Skin of body (tissue), 1 donor: ENCODE measurements at regions not wholly inside any gene's neighbourhood (a gene's known extent, or its start where the extent isn't known, plus 50 kb on each side); places are given as distances from the start of the nearest gene placed in this dataset.

Experiments used
- DNase-seq: peaks from one replicate; lab custom pipeline; 2025; lab: John Stamatoyannopoulos, UW

- DNase-seq, result no peak
These were observed 1599.2 kb upstream of the TENM4 start for GRCh38 chr11:81039916-81040524.

- no peak for DNase-seq
These were observed 1595.5 kb upstream of the TENM4 start for GRCh38 chr11:81036168-81036870.

GRCh38 chr11:81033779-81034540, 1593.1 kb upstream of the TENM4 start:
- no peak for DNase-seq

DNA sequence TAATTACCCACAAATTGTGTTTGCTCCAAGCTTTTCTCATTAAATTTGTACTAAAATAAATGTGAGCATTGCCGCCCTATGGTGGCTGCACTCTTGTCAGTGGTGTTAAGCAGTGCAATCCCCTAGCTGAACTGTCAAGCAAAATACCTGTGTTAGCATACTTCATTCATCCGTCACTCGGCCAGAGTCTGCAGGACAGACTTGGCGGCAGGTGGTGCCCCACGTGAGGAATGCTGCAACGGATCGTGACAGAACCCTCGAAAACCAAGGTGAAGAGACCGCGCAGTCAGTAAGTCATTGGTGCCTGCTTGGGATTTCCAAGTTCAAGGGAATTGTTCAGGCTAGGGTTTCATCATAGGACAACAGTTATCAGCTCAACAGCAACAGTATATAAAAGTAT, 1592.1 kb upstream of the TENM4 start:
- no peak for DNase-seq

- DNase-seq, result no peak
These were observed 1589.4 kb upstream of the TENM4 start for GRCh38 chr11:81030186-81030585.

DNA sequence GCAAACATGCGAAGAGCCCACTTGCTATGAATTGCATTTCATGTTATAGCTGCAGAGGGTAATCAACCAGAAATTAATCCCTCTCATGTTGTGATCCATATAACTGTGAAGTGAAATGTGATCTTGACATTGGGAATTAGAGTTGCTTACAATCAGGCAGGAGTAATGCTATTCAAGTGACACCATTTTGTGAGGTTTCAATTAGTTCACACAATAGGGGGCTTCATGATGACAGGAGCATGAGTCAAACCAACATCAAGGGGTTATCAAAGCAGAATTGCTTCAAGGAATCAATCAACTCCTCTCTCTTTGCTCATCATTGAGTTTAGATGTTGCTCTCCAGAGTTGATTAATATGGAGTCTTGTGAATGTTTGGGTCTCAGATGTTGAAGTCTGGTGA, 1585.2 kb upstream of the TENM4 start:
- DNase-seq, result no peak

DNA sequence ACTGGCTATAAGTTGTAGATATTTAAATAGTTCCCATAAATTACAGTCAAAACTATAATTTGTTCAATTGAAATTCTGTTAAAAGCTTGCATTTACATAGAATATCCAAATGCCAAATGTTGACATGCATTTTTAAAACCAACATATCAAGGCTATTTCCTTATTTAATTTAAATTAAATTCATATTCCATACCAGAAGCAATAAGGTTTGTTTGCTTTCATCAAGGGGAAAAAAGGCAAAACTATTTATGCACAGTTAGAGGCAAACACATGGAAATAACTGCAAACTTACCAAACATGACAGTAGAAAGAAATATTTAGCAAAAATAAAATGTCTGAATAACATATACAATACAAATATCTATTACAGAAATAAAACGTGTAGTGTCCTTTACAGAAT, 1581.2 kb upstream of the TENM4 start:
- DNase-seq, result no peak

GRCh38 chr11:81010631-81011030, 1569.8 kb upstream of the TENM4 start:
- no peak for DNase-seq

DNA sequence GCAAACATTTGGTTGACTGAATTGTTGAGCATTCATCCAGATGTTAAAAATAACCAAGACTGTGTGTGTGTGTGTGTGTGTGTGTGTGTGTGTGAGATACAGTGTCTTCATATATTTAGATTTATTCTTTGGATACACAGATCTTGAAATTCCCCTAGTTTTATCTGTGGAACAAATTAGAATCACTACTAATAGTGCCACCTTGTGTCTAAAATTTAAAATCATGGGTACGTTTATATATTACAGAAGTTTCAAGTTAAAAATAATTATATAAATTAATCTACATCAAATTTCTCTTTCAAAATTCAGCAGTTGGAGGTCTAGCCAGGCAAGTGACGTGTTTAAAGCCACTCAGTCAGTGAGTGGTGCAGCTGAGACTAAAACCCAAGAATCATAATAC, 1566.2 kb upstream of the TENM4 start:
- no peak for DNase-seq

DNA sequence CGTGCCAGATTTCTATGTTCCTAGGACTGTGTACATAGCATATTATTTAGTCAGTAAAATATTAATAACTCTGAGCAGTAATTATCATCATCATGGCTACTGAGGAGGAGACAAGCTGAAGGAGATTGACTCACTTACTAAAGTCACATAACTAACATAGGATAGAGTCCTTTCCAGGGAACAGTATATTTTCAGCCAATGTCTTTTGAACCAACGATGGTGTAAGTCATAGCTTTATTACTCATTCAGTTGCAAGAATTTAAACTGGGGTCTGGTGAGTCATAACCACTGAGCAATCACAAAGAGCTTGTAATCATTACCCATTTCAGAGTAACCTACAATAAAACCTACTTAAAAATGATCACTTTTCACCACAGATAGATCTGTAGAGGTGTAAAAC, 1564.8 kb upstream of the TENM4 start:
- DNase-seq, result no peak

GRCh38 chr11:81004576-81004975, 1563.7 kb upstream of the TENM4 start:
- no peak for DNase-seq

DNA sequence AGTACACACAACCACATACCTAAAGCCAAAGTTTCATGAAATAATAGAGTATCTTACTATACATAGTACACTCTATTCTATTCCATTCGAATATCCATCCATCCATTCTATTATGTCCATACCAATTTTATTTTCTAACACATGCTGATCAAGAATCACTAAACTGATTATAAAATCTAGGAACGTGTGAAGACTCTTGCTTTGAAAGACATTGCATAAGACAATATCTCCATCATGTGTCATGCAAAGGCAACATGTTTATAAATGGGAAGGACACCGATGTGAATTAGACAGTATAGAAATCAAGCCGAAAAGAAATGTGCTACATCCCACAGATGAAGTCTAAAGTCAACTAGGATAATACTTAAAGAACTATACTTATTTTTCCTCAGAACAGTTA, 1561.5 kb upstream of the TENM4 start:
- no peak for DNase-seq

- no peak for DNase-seq
These were observed 1559.9 kb upstream of the TENM4 start for GRCh38 chr11:81000735-81001134.

DNA sequence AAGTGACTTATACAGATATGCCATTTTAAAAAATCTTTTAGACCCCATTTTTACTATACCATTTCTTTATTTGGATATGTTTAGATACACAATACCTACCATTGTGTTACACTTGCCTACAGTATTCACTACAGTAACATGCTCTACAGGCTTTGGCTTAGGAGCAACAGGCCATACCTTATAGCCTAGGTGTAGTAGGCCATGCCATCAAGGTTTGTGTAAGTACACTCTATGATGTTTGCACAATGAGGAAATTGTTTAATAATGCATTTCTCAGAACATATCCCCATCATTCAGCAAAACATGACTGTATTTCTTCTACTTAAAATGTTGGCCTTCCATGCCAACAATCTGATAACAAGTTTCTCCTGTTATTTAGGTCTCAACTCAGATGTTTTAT, 1559.5 kb upstream of the TENM4 start:
- no peak for DNase-seq

DNA sequence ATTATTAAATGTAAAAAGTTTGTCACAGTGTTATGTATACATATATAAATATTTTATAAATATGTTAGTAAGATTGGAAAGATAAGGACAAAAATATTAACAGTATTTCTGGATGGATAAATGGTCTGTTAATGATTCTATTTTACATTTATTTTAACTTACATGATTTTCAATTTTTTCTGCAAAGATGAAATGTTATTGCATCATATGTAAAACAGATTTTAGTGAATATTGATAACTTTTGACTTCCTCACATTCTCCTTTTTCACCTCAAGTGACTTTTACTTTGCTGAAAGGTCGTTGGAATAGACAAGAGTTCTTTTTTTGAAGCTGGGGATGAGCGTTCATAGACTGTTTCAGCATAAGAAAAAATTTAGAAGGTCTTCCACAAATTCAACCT, 1554.7 kb upstream of the TENM4 start:
- no peak for DNase-seq

DNA sequence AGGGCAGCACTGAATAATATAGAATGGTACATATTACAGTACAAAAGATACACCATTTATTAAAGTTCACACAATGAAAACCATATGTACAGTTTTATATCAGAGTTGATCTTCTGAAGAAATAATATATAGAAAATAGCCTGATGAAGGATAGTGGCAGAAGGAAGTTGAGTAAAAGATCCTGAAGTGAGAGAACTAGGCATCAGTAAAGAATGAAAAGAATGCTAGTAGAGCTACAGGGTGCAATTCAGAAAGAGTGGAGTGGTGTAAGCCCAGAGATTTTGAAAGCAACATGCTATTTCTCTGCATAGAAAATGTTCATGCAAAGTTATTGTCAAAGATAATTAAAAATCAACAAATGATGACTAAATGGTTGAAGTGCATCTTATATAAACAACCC, 1552.7 kb upstream of the TENM4 start:
- no peak for DNase-seq

- no peak for DNase-seq
These were observed 1550.1 kb upstream of the TENM4 start for GRCh38 chr11:80990885-80991284.

- no peak for DNase-seq
These were observed 1546.3 kb upstream of the TENM4 start for GRCh38 chr11:80987171-80987570.

- no peak for DNase-seq
These were observed 1545.7 kb upstream of the TENM4 start for GRCh38 chr11:80986421-80987074.

DNA sequence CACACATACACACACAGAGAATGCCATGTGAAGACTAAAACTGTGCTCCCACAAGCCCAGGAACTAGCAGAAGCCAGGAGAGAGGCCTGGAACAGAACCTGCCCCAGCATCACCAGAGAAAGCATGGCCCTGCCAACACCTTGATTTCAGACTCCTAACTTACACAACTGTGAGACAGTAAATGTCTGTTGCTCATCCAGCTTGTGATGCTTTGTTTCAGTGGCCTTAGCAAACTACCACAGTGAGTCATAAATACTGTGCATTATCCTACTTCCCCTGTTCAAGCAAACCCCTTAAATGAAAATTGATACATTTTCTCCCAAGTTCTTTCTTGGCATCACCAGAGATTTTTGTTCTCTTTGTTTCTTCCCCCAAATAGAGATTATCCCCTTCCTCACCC, 1539.4 kb upstream of the TENM4 start:
- no peak for DNase-seq

- no peak for DNase-seq
These were observed 1533.0 kb upstream of the TENM4 start for GRCh38 chr11:80973786-80974185.

DNA sequence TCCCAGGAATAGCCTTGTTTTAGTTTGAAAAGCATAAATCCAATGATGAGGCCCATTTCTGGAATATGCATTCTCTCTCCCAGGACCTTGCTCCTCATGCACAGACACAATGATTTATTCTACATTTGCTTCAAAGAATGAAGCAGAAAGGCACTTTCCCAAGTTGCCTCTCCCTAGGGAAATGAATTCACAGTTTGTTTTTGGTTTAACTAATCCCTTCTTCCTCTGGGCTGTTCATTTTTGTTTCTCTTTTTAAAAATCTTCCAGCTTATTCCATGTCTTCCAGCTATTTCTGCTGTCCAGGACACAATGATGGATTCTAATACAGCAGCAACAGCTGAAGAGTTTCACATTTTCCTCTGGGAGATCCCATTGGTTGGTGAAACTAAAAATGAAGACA, 1529.2 kb upstream of the TENM4 start:
- DNase-seq, result peak; percentile 71
